Activated CD4-positive, alpha-beta T cell treated with anti-CD3 and anti-CD28 coated beads for 24 hours (primary cell): ENCODE measurements at regions not wholly inside any gene's neighbourhood (a gene's known extent, or its start where the extent isn't known, plus 50 kb on each side); places are given as distances from the start of the nearest gene placed in this dataset.
"Not testable (repeated sequence)": the region's sequence is repeated elsewhere in the genome, so short reads cannot be mapped to it uniquely, and the experiment has no call there.

Experiments used
- DNase-seq, 2 donors: peaks; one replicate each; pipeline ENCODE4 v3.0.0-alpha.2; 2020; ENCODE audit warnings: low read depth in 2 of 2

DNA sequence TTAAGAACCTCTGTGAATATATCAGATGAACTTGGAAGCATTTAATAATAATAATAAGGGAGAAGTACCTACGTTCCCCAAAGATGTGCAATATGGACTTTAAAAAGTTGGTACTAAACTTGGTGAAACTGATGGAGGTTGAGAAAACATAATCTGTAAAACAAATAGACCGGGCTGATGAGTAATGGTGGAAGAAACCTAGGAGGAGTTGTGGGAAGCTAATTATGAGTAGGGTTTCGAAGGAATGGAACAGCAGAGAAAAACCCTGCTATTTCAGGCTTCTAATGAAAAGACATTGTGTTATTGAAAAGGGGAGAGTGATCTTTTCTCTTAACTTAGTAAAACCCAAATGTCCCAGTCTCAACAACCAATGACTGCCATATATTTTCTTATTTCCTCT, 229.3 kb downstream of the PCSK1 start:
- no peak for DNase-seq

DNA sequence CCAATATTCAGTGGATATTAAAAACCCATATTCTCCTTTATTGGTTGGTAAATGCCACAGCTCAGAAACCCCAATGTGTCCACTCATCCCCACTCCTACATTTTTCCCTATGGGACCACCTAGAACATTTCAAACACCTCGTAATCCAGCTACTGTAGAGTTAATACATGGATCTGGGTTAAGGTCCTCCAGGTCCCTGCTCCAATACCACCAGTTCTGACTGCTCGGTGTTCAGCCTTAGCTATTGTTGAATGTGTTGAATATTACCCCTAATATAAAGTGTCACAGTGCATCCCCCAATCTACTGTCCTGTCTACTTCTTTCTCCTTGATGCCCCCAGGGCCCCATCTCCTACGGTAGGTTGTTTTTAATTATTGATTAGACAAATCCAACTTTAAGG, 231.5 kb downstream of the PCSK1 start:
- no peak for DNase-seq

DNA sequence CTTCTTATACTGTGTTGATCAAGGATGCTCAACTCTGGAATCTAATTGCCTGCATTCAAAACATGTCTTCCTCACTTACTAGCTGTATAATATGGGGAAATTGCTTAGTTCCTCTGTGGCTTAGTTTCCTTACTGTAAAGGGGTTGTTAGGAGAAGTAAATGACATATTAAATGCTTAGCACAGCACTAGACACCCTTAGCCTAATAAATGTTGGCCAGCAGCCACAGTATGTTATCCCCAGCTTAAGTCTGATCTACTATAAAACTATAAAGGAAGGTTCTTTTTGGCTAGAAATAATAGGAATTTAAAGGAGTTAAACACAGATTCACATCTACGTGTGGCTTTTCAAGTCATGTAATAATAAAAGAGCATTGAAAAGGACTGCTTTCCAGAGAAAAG, 232.4 kb downstream of the PCSK1 start:
- DNase-seq = no peak

DNA sequence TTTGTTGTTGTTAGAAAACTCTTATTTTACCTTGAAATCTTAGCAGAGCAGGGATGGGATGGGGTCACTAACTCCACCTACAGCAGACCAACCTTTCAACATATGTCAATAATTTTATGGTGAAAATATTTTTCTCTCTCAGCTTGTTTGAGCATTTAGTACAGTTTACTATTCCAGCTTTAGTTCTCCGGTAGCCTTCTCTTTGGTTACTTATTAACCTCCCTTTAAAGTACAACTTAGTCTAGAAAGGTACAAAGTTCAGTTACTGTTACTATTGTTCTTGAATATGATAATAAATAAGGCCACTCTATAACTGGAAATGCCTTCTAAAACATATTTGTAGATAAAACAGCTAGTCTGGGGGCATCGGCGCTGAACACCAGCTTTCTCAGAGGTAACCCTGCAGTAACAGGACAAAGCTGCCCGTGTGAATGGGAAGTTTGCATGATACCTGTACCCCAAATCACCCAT, 233.3 kb downstream of the PCSK1 start:
- no peak for DNase-seq

DNA sequence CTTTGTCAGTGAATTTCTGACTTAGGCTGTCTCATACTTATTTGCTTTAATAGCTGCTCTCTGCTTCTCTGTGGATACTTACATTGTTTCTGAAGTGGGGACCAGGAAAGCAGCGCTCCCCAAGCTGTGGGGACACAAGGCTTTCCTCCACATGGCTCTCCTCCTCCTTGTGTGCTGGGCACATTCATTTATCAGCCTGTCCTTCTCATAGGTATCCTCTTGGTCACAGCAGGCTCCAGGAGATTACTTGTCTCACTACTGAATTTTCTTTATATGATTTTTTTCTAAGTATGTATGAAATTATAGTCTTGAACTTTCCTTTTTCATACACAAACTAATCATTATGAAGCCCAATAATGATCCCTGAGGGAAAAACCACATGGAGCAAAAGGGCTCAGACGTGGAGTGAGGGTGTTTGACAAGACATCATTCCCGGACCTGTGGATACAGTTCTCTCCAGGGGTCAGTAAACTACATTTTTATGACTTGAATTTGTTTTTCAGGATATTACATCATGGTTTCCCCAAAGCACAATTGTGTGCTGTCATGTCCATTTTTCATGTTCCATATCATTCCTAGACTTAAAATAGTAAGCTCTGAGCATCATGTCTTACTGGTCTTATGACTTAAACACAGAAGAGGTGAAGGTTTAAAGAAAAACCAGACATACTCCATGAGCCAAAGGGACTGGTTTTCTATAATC, 234.5 kb downstream of the PCSK1 start:
- no peak for DNase-seq

DNA sequence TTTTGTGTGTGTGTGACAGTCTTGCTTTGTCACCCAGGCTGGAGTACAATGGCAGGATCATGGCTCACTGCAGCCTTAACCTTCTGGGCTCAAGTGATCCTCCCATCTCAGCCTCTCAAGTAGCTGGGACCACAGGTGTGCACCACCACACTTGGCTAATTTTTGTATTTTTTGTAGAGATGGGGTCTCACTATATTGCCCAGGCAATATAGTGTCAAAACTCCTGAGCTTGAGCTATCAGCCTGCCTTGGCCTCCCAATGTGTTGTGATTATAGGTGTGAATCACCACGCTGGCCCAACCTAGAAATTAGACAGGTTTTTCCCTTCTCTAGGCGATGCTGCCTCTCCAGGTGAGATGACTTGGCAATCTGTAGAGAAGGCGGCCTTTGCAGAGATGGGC, 235.3 kb downstream of the PCSK1 start:
- DNase-seq = not testable (repeated sequence)

DNA sequence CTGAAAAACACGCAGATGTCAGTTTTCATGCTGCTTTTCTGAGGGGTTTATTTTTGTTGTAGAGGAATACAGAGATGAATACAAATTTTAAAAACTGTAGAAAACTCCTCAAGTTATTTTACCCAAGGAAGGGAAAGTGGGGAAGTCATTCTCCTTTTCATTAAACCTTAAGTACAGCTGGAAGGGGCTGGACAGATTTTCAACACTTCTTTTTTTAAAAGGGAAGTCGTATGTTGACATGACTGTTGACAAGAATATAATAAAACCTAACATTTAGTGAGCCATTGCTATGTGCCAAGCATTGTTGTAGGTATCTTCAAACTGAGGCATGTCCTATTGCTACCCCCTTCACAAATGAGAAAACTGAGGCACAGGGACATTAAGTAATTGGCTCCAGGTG, 235.7 kb upstream of the ELL2 start:
- no peak for DNase-seq

GRCh38 chr5:96196890-96197289, 235.2 kb upstream of the ELL2 start:
- DNase-seq = no peak

DNA sequence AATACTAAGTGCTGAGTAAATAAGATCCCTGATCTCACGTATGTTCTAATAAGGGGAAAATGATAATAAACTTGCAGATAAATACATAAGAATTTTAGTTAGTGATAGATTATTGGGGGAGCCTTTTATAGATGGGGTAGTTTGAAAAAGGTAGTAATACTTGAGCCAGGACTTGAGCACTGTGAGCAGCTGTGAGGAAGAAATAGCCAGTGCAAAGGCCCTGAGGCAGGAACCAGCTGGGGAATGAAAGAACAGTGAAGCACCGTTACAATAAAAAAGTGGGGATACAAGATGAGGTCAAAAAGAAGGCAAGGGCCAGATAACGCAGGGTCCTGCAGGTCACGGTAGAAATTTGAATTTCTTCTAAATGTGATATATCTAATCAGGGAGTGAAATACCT, 234.8 kb upstream of the ELL2 start:
- DNase-seq = no peak

DNA sequence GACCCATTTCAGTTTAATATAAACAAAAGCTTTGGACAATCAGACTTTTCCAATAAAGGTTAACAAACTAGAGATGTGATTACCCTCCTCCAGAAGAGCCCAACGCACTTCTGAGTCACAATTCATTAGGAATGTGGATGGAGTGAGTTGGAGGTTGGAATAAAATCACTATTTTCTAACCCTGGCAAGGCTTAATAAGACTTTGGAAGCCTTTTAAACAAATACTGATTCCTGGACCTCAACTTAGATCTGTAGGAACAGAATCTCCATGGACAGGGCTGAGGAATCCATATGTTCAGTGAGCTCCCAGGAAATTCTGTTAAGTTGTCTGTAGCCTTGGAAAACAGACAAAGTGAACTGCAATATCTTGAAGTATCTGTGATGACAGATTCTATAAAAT, 233.5 kb upstream of the ELL2 start:
- DNase-seq = no peak

DNA sequence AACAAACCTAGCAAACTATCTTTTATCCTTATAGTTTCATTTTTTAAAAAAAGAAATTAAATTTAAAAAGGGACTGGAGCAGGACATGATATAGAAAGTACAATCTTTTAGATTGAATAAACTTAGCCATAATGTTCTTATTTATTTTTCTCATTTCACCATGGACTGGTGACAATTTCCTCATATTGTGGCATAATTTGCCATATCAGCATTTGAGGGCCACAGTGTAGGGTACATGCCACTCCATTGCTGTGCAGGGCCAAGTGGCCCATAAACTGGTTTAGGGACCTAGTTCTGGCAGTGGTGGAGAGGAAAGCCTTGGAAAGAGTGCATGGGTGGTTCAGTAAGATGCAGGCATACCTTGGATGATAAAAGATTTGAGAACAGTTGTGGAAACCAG, 232.9 kb upstream of the ELL2 start:
- DNase-seq = no peak

DNA sequence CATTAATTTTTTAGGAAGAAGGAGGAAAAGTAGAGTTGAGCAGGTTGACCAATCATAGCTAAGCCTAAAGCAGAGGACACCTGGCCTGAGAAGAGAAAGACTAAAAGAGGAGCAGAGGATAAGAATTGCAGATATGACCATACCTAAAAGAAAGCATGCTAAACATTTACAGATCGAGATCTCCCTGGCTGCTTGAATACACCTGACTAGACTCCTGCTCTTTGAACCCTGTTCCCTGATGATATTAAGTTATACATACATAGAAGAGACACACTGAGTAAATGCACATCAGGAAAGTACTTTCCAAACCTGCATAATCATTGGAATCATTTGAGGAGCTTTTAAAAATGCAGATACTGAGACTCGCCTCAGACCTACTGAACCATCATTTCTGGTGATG, 232.3 kb upstream of the ELL2 start:
- no peak for DNase-seq

GRCh38 chr5:96189987-96190386, 228.3 kb upstream of the ELL2 start:
- DNase-seq = no peak

GRCh38 chr5:96189028-96189826, 227.6 kb upstream of the ELL2 start:
- DNase-seq = no peak

DNA sequence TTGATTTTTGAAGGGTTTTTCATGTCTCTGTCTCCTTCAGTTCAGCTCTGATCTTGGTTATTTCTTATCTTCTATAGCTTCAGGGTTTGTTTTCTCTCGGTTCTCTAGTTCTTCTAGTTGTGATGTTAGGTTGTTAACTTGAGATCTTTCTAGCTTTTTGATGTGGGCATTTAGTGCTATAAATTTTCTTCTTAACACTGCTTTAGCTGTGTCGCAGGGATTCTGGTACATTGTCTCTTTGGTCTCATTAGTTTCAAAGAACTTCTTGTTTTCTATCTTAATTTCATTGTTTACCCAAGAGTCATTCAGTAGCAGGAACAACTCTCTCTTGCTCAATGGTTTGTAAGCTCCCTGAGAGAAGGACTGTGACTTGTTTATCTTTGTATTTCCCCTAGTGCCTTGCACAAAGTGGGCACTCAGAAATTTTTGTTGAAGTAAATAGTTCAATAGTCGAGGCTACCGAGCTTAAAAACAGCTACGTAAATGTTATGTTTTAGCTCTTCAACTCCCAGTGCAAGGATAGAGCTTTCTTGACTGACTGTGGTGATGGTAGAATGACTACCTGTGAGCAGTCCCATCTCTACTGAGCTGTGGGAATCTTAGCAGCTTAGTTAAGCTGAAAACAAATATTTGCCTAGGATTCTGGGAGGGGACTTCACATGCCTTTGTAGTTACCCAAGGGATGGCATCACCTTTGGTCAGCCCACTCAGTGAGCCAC, 225.8 kb upstream of the ELL2 start:
- DNase-seq = no peak

- DNase-seq = not testable (repeated sequence)
Observed at GRCh38 chr5:96184510-96184909, 222.9 kb upstream of the ELL2 start.

GRCh38 chr5:96180684-96181435, 219.2 kb upstream of the ELL2 start:
- no peak for DNase-seq

- no peak for DNase-seq
Observed at GRCh38 chr5:96177303-96177869, 215.7 kb upstream of the ELL2 start.

DNA sequence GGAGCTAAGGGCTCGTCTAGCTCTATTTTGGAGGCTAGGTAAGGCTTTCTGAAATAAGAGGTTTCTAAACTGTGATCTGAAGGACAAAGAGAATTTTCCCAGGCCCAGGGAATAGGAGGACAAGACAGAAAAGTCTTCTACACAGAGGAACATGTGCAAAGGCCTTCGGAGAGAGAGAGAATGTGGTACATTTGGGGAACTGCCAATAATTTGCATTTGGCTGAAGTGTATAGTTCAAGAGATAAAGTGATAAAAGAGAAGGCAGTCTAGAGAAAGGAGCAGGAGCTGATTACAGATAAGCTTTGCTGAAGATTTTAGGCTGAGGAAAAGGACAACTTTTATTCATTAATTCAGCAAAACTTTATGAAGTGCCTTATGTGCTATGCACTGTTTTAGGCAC, 214.4 kb upstream of the ELL2 start:
- no peak for DNase-seq

DNA sequence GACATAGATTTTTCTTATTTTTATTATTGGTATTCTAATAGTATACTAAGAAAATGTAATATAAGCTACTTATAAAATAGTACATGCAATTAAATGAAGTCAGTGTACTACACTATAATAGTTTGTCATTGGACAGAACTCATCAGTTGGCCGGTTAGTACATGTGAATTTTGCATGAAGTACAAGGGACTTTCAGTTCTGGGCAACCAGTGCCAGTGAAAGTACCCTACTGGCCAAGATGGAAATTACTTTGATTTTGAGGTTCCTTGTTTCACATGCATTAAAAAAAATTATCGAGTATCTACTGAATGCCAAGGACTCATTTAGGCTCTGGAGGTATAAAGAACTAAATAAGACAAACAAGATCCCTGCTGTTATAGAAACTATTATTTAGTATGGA, 213.4 kb upstream of the ELL2 start:
- no peak for DNase-seq

- no peak for DNase-seq
Observed at GRCh38 chr5:96173366-96173765, 211.7 kb upstream of the ELL2 start.

DNA sequence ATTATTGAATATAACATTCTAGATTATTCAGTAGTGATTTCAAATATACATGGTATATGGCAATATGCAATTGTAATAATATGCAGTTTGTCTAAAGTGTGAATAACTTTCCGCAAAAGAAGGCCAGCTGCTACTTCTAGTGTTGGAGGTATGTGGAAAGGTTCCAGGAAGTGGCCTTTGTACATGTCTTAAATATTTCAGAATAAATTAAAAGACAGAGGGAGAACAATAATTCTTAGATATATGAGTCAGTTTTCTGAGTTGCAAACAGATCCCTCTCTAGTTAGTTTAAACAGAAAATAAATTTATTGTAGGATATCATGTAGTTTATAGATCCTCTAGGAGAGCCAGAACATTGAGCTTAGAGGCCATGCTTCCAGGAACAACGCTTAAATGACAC, 210.8 kb upstream of the ELL2 start:
- no peak for DNase-seq
